ENCODE measurements at regions not wholly inside any gene's neighbourhood (a gene's known extent, or its start where the extent isn't known, plus 50 kb on each side); places are given as distances from the start of the nearest gene placed in this dataset.

- H3K4me1 ChIP-seq (ENCODE audit: control insufficient read depth in 1 of 2, insufficient read depth in 2 of 2, low read length in 2 of 2), result no peaks in the 10 kb centered on the region
- H3K36me3 Mint-ChIP-seq, result no peaks in the 10 kb centered on the region
- H3K27me3 ChIP-seq (ENCODE audit: control insufficient read depth in 2 of 2, insufficient read depth in 2 of 2, low read length in 2 of 2), result no peaks in the 10 kb centered on the region
- peaks cover 0 to 3% (median 0%) of the 10 kb centered on the region in 7 donors for H3K9me3 Mint-ChIP-seq
- H3K9me3 ChIP-seq (replicated peaks in 1 of 2; ENCODE audit: control insufficient read depth in 1 of 2, insufficient read depth in 1 of 2, low read length in 2 of 2), result no peaks in the 10 kb centered on the region
- no peak overlapping the region for H3K27ac ChIP-seq (ENCODE audit: low read depth in 1 of 2, low read length in 2 of 2)
- no peak for TF ChIP-seq CTCF (IDR thresholded peaks at IDR 0.05)
- H3K79me2 ChIP-seq (ENCODE audit: insufficient read depth, low read length), result no peaks in the 10 kb centered on the region
- no peak overlapping the region for H3K4me3 ChIP-seq (replicated peaks in 1 of 3; ENCODE audit: low read depth in 2 of 3, low read length in 3 of 3)
- H3K27me3 Mint-ChIP-seq (ENCODE audit: low read depth in 3 of 3), result peaks cover 0 to 2% (median 1%) of the 10 kb centered on the region in 3 donors
- H4K20me1 ChIP-seq (ENCODE audit: insufficient read depth, low read length), result no peaks in the 10 kb centered on the region
- no peak for DNase-seq
- no peak overlapping the region for H3K9ac ChIP-seq (ENCODE audit: insufficient read depth, low read length, poor library complexity, severe bottlenecking)
- no peaks in the 10 kb centered on the region for H3K36me3 ChIP-seq (replicated peaks in 1 of 2; ENCODE audit: control insufficient read depth in 1 of 2, insufficient read depth in 2 of 2, low read length in 2 of 2)
- no peak overlapping the region for H3K4me2 ChIP-seq (replicated peaks; ENCODE audit: extremely low read depth, low read length, poor library complexity, severe bottlenecking)
- H3K4me3 Mint-ChIP-seq, result no peak overlapping the region
- H3K27ac Mint-ChIP-seq, result no peak overlapping the region
- 100% methylated on average over 1 of the region's 2 CpGs for WGBS (ENCODE audit: insufficient coverage)
- intact Hi-C loops (cut with micrococcal nuclease), result no loop called here
- H3K4me1 Mint-ChIP-seq, result no peaks in the 10 kb centered on the region
- no peak overlapping the region for H2AFZ ChIP-seq (ENCODE audit: insufficient read depth, low read depth, low read length, poor library complexity, severe bottlenecking)
Observed at GRCh38 chr4:99755223-99755944, 61.2 kb upstream of the DAPP1 start.

DNA sequence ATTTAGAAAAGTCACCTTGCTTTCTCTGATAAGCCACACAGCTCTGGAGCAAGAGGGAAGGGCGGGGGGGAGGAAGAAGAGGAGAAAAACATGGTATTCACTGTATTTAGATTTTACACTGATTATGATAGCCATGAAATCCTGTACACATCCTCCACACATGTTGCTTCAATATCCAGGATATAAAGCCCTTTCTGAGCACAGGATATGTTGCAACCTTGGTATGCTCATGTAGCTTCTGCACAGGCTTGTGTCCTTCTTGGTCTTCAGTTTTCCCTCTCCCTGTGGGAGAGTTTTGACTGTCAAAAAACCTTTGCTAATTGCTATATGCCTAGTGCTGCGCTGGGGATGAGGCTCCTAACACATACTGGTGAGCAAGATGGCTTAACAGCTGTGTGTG, 61.9 kb upstream of the DAPP1 start:
- intact Hi-C loops (cut with micrococcal nuclease), result no loop called here
- no CpG with 5 or more reads among the region's 2 CpGs for WGBS (ENCODE audit: insufficient coverage)

More for the DNA sequence above, 61.9 kb upstream of the DAPP1 start:
- Histone ChIP-seq H3K9ac (ENCODE audit: insufficient read depth, low read length, poor library complexity, severe bottlenecking) (no peak overlapping the region), H3K79me2 (ENCODE audit: insufficient read depth, low read length) (no peaks in the 10 kb centered on the region), H2AFZ (ENCODE audit: insufficient read depth, low read depth, low read length, poor library complexity, severe bottlenecking) (no peak overlapping the region), H3K9me3 (replicated peaks in 1 of 2; ENCODE audit: control insufficient read depth in 1 of 2, insufficient read depth in 1 of 2, low read length in 2 of 2) (no peaks in the 10 kb centered on the region), H3K4me1 (ENCODE audit: control insufficient read depth in 1 of 2, insufficient read depth in 2 of 2, low read length in 2 of 2) (no peaks in the 10 kb centered on the region), H3K4me2 (replicated peaks; ENCODE audit: extremely low read depth, low read length, poor library complexity, severe bottlenecking) (no peak overlapping the region), H3K27ac (ENCODE audit: low read depth in 1 of 2, low read length in 2 of 2) (no peak overlapping the region), H4K20me1 (ENCODE audit: insufficient read depth, low read length) (no peaks in the 10 kb centered on the region), H3K4me3 (replicated peaks in 1 of 3; ENCODE audit: low read depth in 2 of 3, low read length in 3 of 3) (no peak overlapping the region), H3K27me3 (ENCODE audit: control insufficient read depth in 2 of 2, insufficient read depth in 2 of 2, low read length in 2 of 2) (no peaks in the 10 kb centered on the region), H3K36me3 (replicated peaks in 1 of 2; ENCODE audit: control insufficient read depth in 1 of 2, insufficient read depth in 2 of 2, low read length in 2 of 2) (no peaks in the 10 kb centered on the region)
- Mint-ChIP-seq H3K4me3 (no peak overlapping the region), H3K27me3 (ENCODE audit: low read depth in 3 of 3) (peaks cover 0 to 2% (median 1%) of the 10 kb centered on the region in 3 donors), H3K36me3 (no peaks in the 10 kb centered on the region), H3K4me1 (no peaks in the 10 kb centered on the region), H3K27ac (no peak overlapping the region), H3K9me3 (peaks cover 0 to 3% (median 0%) of the 10 kb centered on the region in 7 donors)
- DNase-seq, result no peak
- no peak for TF ChIP-seq CTCF (IDR thresholded peaks at IDR 0.05)

All from CD14-positive monocyte (primary cell).